Progenitor cell of endocrine pancreas (in vitro differentiated cells): ENCODE measurements at regions not wholly inside any gene's neighbourhood (a gene's known extent, or its start where the extent isn't known, plus 50 kb on each side); places are given as distances from the start of the nearest gene placed in this dataset.
"Not testable (repeated sequence)": the region's sequence is repeated elsewhere in the genome, so short reads cannot be mapped to it uniquely, and the experiment has no call there.

ENCODE experiments used
- DNase-seq: peaks from one replicate; pipeline ENCODE4 v3.0.0; 2021; ENCODE audit warnings: low spot score; ENCODE audit not compliant: unreplicated experiment
- H3K27ac Mint-ChIP-seq: 2 replicates; pipeline ENCODE4 v1.8.0; 2021; ENCODE audit warnings: mild to moderate bottlenecking, moderate library complexity, mixed read lengths
- H3K27me3 Mint-ChIP-seq: 2 replicates; pipeline ENCODE4 v1.8.0; 2021; ENCODE audit warnings: mixed read lengths
- H3K36me3 Mint-ChIP-seq: 2 replicates; pipeline ENCODE4 v1.8.0; 2022; ENCODE audit warnings: mixed read lengths; ENCODE audit not compliant: insufficient read depth
- H3K4me1 Mint-ChIP-seq: 2 replicates; pipeline ENCODE4 v1.8.0; 2021; ENCODE audit warnings: low read depth, mixed read lengths
- H3K4me3 Mint-ChIP-seq: 2 replicates; pipeline ENCODE4 v1.8.0; 2021; ENCODE audit warnings: low read depth, mild to moderate bottlenecking, moderate library complexity, mixed read lengths
- H3K9me3 Mint-ChIP-seq: 2 replicates; pipeline ENCODE4 v1.8.0; 2021; ENCODE audit warnings: low read depth, mixed read lengths
- CTCF ChIP-seq: fragments of 200-600 bp; sonication (generic); IDR thresholded peaks from one replicate; pipeline ENCODE4 v1.5.0; 2021; ENCODE audit warnings: antibody characterized with exemption, mild to moderate bottlenecking; ENCODE audit not compliant: unreplicated experiment

GRCh38 chr15:84151205-84151931 lies 84.2 kb upstream of the GOLGA6L4 start:
- H3K27ac Mint-ChIP-seq: no peak overlapping the region
- H3K4me3 Mint-ChIP-seq: no peak overlapping the region
- no peaks in the 10 kb centered on the region for H3K4me1 Mint-ChIP-seq
- H3K36me3 Mint-ChIP-seq: no peaks in the 10 kb centered on the region
- H3K27me3 Mint-ChIP-seq: no peaks in the 10 kb centered on the region
- TF ChIP-seq CTCF: no peak
- no peak for DNase-seq
- no peaks in the 10 kb centered on the region for H3K9me3 Mint-ChIP-seq

GRCh38 chr15:84152381-84152979 lies 83.1 kb upstream of the GOLGA6L4 start:
- H3K27ac Mint-ChIP-seq: peak overlapping the region; percentile 59

GRCh38 chr15:84153655-84154140 lies 81.9 kb upstream of the GOLGA6L4 start:
- not testable (repeated sequence) for H3K27me3 Mint-ChIP-seq, H3K4me3 Mint-ChIP-seq, DNase-seq, H3K27ac Mint-ChIP-seq, H3K9me3 Mint-ChIP-seq, H3K4me1 Mint-ChIP-seq, H3K36me3 Mint-ChIP-seq

More at GRCh38 chr15:84152381-84152979, 83.1 kb upstream of the GOLGA6L4 start:
- DNase-seq, H3K4me1 Mint-ChIP-seq, H3K36me3 Mint-ChIP-seq, H3K9me3 Mint-ChIP-seq, H3K27me3 Mint-ChIP-seq, H3K4me3 Mint-ChIP-seq: not testable (repeated sequence)

GRCh38 chr15:84154314-84154713 lies 81.3 kb upstream of the GOLGA6L4 start:
- H3K9me3 Mint-ChIP-seq, DNase-seq, H3K4me3 Mint-ChIP-seq, H3K4me1 Mint-ChIP-seq, H3K27me3 Mint-ChIP-seq, H3K27ac Mint-ChIP-seq, H3K36me3 Mint-ChIP-seq: not testable (repeated sequence)

- H3K27me3 Mint-ChIP-seq: not testable (repeated sequence)
Measured at GRCh38 chr15:84154787-84155186, 80.8 kb upstream of the GOLGA6L4 start.

GRCh38 chr15:84155792-84156587 lies 79.6 kb upstream of the GOLGA6L4 start:
- not testable (repeated sequence) for H3K27ac Mint-ChIP-seq, H3K27me3 Mint-ChIP-seq, DNase-seq, H3K9me3 Mint-ChIP-seq, H3K4me3 Mint-ChIP-seq, H3K4me1 Mint-ChIP-seq, H3K36me3 Mint-ChIP-seq

More at GRCh38 chr15:84154787-84155186, 80.8 kb upstream of the GOLGA6L4 start:
- not testable (repeated sequence) for H3K4me1 Mint-ChIP-seq, H3K36me3 Mint-ChIP-seq, H3K9me3 Mint-ChIP-seq, H3K27ac Mint-ChIP-seq, DNase-seq, H3K4me3 Mint-ChIP-seq

GRCh38 chr15:84156588-84156840 lies 79.1 kb upstream of the GOLGA6L4 start:
- not testable (repeated sequence) for H3K36me3 Mint-ChIP-seq, H3K27ac Mint-ChIP-seq, H3K9me3 Mint-ChIP-seq, H3K27me3 Mint-ChIP-seq, DNase-seq, H3K4me1 Mint-ChIP-seq, H3K4me3 Mint-ChIP-seq

GRCh38 chr15:84157056-84157632 lies 78.4 kb upstream of the GOLGA6L4 start:
- not testable (repeated sequence) for H3K4me3 Mint-ChIP-seq, H3K9me3 Mint-ChIP-seq, DNase-seq, H3K4me1 Mint-ChIP-seq, H3K27ac Mint-ChIP-seq, H3K27me3 Mint-ChIP-seq, H3K36me3 Mint-ChIP-seq

GRCh38 chr15:84157857-84158256 lies 77.7 kb upstream of the GOLGA6L4 start:
- not testable (repeated sequence) for DNase-seq, H3K27ac Mint-ChIP-seq

GRCh38 chr15:84159346-84160269 lies 76.0 kb upstream of the GOLGA6L4 start:
- H3K27ac Mint-ChIP-seq, H3K9me3 Mint-ChIP-seq, H3K4me1 Mint-ChIP-seq, DNase-seq, H3K4me3 Mint-ChIP-seq, H3K36me3 Mint-ChIP-seq, H3K27me3 Mint-ChIP-seq: not testable (repeated sequence)

More at GRCh38 chr15:84157857-84158256, 77.7 kb upstream of the GOLGA6L4 start:
- not testable (repeated sequence) for H3K4me3 Mint-ChIP-seq, H3K27me3 Mint-ChIP-seq, H3K9me3 Mint-ChIP-seq, H3K4me1 Mint-ChIP-seq, H3K36me3 Mint-ChIP-seq
